ENCODE measurements at regions not wholly inside any gene's neighbourhood (a gene's known extent, or its start where the extent isn't known, plus 50 kb on each side); places are given as distances from the start of the nearest gene placed in this dataset.
A peak's percentile ranks its signal among the peaks of the same experiment; 100 is the strongest.

DNA sequence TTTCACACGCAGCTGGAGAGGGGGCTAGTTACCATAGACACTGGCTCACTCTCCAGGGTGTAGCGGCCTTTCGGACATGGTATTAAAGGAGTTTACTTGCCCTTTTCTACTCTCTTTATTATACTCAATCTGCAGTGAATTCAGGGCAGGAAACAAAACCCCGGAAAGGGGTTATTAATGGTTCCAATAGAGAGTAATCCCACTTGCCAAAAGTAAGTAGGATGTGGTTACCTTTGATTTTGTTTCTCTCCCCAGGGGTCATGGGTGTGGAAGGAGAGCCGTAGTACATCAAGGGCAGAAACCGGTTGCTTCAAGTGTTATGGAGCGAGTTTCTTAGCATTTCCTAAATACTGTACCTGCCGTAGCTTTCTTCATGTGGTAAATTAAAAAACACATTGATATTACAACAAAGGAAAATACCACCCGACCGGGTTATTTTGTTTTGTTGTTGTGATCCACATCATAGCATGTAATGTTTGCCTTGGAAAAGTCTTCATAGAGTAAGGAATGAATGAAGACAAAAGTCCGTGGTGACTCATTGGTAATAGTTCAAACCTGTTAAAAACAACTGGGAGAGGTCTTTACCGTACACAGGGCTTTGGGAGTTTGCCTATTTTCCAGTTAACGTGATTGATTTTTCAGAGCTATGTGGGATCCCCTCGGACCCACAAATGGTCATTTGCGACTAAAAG lies 71.5 kb downstream of the SLC4A3 start:
- no peaks in the 10 kb centered on the region for H3K27me3 ChIP-seq (ENCODE audit: control insufficient read depth, insufficient read depth, low read length)
- H3K4me1 ChIP-seq (ENCODE audit: control insufficient read depth in 2 of 3, insufficient read depth in 2 of 3, low read depth in 1 of 3, low read length in 3 of 3) = no peaks in the 10 kb centered on the region
- no peak overlapping the region for H3K9ac ChIP-seq (ENCODE audit: low read length in 3 of 3)
- FAIRE-seq (no peak), DNase-seq (no peak)
- H3K4me3 ChIP-seq (ENCODE audit: low read length in 3 of 3) = no peak overlapping the region
- intact Hi-C loops (cut with DNase I) = no loop called here
- no peaks in the 10 kb centered on the region for H3K36me3 ChIP-seq (ENCODE audit: control insufficient read depth in 2 of 3, insufficient read depth in 3 of 3, low read length in 3 of 3)
- H3K27ac ChIP-seq (ENCODE audit: low read depth in 2 of 2, low read length in 2 of 2) = no peak overlapping the region
- TF ChIP-seq, protein P1, sequence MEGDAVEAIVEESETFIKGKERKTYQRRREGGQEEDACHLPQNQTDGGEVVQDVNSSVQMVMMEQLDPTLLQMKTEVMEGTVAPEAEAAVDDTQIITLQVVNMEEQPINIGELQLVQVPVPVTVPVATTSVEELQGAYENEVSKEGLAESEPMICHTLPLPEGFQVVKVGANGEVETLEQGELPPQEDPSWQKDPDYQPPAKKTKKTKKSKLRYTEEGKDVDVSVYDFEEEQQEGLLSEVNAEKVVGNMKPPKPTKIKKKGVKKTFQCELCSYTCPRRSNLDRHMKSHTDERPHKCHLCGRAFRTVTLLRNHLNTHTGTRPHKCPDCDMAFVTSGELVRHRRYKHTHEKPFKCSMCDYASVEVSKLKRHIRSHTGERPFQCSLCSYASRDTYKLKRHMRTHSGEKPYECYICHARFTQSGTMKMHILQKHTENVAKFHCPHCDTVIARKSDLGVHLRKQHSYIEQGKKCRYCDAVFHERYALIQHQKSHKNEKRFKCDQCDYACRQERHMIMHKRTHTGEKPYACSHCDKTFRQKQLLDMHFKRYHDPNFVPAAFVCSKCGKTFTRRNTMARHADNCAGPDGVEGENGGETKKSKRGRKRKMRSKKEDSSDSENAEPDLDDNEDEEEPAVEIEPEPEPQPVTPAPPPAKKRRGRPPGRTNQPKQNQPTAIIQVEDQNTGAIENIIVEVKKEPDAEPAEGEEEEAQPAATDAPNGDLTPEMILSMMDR (IDR thresholded peaks at IDR 0.05; ENCODE audit: borderline replicate concordance, extremely low read depth, insufficient read depth) = no peak
- H3K9me3 ChIP-seq (ENCODE audit: control insufficient read depth in 2 of 3, insufficient read depth in 1 of 3, low read length in 3 of 3) = no peaks in the 10 kb centered on the region

DNA sequence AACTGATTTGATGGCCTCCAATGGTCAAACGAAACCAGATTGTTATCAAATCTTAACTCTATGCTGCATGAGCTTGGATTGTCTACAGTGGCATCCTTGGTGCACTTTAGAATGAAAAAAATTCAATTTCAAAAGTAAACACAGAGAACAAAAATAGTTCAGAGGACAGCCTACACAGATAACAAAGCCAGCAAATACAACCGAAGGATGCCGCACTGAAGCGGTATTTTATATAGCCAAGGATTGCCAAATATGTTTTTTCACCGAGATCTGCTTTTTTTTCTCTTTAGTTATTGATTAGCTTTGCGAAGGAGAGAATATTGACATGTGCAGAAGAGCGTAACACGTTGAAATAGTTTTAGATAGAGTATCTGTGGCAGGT lies 72.0 kb downstream of the SLC4A3 start:
- no peaks in the 10 kb centered on the region for H3K27me3 ChIP-seq (ENCODE audit: control insufficient read depth, insufficient read depth, low read length)
- H3K36me3 ChIP-seq (ENCODE audit: control insufficient read depth in 2 of 3, insufficient read depth in 3 of 3, low read length in 3 of 3) = no peaks in the 10 kb centered on the region
- H3K9me3 ChIP-seq (ENCODE audit: control insufficient read depth in 2 of 3, insufficient read depth in 1 of 3, low read length in 3 of 3) = no peaks in the 10 kb centered on the region
- no peak for DNase-seq
- H3K27ac ChIP-seq (ENCODE audit: low read depth in 2 of 2, low read length in 2 of 2) = no peak overlapping the region
- H3K9ac ChIP-seq (ENCODE audit: low read length in 3 of 3) = no peak overlapping the region
- no peak overlapping the region for H3K4me3 ChIP-seq (ENCODE audit: low read length in 3 of 3)
- H3K4me1 ChIP-seq (ENCODE audit: control insufficient read depth in 2 of 3, insufficient read depth in 2 of 3, low read depth in 1 of 3, low read length in 3 of 3) = no peaks in the 10 kb centered on the region
- TF ChIP-seq, protein P1 (IDR thresholded peaks at IDR 0.05; ENCODE audit: borderline replicate concordance, extremely low read depth, insufficient read depth) = no peak
- FAIRE-seq = no peak
- intact Hi-C loops (cut with DNase I) = no loop called here

DNA sequence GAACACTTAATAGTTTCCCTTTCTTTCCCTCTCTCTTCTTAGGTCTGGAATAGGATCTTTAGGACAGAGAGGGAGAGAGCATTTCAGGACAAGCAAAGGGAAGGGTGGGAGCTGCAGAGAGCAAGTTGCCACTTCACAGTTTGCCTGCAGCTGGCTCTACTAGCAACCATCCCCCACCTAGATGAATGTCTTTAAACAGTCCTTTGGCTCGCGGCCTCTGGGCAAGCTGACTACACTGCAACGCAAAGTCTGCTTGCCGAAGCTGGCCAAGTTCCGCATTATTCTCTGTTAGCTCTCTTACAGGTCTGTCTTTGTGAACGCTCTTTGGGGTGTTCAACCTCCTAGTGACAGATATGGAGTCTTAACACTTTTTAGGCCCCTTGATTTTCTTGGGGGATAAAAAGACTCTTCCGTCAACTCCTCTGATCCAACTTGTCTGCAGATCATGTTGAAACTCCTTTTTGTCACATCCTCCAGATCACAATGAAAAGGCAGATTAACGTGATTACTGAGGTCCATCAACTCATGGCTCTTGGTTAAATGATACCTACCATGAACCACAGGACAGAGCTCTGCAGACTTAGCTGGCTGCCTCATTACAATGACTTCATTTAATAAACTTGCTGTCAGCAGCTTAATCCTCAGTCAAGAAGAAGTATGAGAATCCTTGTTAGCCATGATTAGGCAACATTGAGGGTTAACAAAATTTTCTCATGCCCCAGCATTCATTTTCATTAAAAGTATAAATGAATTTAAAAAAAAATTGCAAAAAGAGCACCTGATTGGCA lies 74.6 kb downstream of the SLC4A3 start:
- TF ChIP-seq, protein P1 (IDR thresholded peaks at IDR 0.05; ENCODE audit: borderline replicate concordance, extremely low read depth, insufficient read depth) = no peak
- no peaks in the 10 kb centered on the region for H3K36me3 ChIP-seq (ENCODE audit: control insufficient read depth in 2 of 3, insufficient read depth in 3 of 3, low read length in 3 of 3)
- no peaks in the 10 kb centered on the region for H3K27me3 ChIP-seq (ENCODE audit: control insufficient read depth, insufficient read depth, low read length)
- no peaks in the 10 kb centered on the region for H3K9me3 ChIP-seq (ENCODE audit: control insufficient read depth in 2 of 3, insufficient read depth in 1 of 3, low read length in 3 of 3)
- no peak overlapping the region for H3K27ac ChIP-seq (ENCODE audit: low read depth in 2 of 2, low read length in 2 of 2)
- H3K4me1 ChIP-seq (ENCODE audit: control insufficient read depth in 2 of 3, insufficient read depth in 2 of 3, low read depth in 1 of 3, low read length in 3 of 3) = no peaks in the 10 kb centered on the region
- FAIRE-seq (no peak), DNase-seq (peak in 1 of 5 donors; percentile 16)
- H3K9ac ChIP-seq (ENCODE audit: low read length in 3 of 3) = no peak overlapping the region
- no peak overlapping the region for H3K4me3 ChIP-seq (ENCODE audit: low read length in 3 of 3)
- intact Hi-C loops (cut with DNase I) = no loop called here

All from kidney (tissue), 13 donors.